GM19395 (cell line): ENCODE measurements at regions not wholly inside any gene's neighbourhood (a gene's known extent, or its start where the extent isn't known, plus 50 kb on each side); places are given as distances from the start of the nearest gene placed in this dataset.
A peak's percentile ranks its signal among the peaks of the same experiment; 100 is the strongest.
"Not testable (repeated sequence)": the region's sequence is repeated elsewhere in the genome, so short reads cannot be mapped to it uniquely, and the experiment has no call there.

Source experiments
- ATAC-seq: cut with Tn5 transposase; IDR thresholded peaks from one replicate; pipeline ENCODE4 v1.9.1; 2021; ENCODE audit warnings: mild to moderate bottlenecking, moderate library complexity; ENCODE audit not compliant: unreplicated experiment

GRCh38 chrX:97850911-97851310 is 967.2 kb downstream of the RPA4 start:
- no peak for ATAC-seq

DNA sequence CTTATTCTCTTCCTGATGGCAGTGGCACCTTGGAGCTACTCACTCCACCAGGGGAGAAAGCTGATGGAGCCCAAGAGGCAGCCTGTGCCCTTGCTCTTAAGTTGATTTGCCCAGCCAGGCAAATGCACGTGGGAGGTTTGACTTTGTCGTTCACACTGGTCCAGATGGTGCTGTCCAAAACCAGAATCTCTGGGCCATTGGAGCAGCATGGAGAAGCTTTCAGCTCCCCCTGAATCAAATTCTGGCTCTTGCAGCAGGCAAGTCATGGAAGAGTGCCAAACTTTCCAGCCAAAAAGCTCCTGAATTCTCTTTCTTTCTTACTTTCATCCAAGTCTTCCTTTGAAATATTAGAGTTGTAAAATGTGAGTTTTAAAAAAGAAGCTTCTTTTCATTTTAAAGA is 970.4 kb downstream of the RPA4 start:
- ATAC-seq = no peak

DNA sequence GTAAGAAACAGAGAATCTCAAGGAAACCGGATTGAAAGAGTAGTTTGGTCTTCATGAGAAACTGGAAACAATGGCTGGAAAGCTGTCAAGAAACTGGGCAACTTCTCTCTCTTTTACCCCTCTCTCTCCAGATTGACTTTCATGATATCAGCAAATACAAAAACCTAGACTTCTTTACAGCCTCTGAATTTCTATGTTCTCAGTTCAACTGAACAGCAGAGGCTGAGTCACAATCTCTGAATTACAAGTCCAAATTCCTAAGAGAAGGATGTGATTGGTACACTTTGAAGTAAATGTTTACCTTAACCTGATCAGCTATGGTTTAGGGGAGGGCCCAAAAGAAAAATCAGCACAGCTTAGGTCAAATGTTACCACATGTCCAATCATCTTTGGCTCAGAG is 974.9 kb downstream of the RPA4 start:
- no peak for ATAC-seq

- ATAC-seq = no peak
Measured at GRCh38 chrX:97860226-97860625, 976.5 kb downstream of the RPA4 start.

DNA sequence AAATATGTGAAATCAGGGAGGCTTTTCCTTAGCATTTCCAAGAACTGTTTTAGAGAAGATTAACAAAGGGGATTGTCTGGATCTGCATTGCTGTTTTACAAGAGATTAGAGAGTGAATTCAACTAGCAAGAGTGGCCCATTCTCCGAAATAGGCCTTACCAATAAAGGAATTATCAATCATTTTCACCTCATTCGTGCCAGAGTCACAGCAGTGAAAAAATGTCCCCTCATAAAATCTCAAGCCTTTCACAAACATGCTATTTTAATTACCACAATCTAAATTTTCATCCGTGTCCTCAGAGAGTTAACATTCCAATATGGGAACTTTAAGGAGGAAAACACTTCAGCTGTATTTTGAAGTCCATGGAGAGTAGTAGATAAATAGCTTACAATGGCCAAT is 979.6 kb downstream of the RPA4 start:
- no peak for ATAC-seq

DNA sequence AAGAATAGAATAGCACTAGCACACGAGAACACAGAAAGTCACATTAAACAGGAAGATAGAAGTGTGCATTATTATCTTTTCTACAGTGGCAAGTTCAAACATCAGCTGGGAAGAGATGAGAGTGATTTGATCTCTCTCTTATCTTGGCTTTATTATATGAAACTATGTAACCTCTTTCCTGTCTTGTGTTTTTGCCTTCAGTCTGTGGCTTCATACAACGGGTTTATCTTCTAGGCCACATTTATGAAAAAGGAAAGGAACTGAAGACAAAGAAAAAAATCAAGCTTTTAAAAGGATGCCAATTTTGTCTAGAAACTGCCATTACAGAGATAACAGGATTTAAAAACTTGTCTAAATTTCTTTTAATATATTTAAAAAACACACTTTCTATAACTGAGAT is 983.6 kb downstream of the RPA4 start:
- ATAC-seq = no peak

- ATAC-seq = no peak
Measured at GRCh38 chrX:97876697-97877407, 993.1 kb downstream of the RPA4 start.

- ATAC-seq = no peak
Measured at GRCh38 chrX:97882306-97882705, 998.6 kb downstream of the RPA4 start.

DNA sequence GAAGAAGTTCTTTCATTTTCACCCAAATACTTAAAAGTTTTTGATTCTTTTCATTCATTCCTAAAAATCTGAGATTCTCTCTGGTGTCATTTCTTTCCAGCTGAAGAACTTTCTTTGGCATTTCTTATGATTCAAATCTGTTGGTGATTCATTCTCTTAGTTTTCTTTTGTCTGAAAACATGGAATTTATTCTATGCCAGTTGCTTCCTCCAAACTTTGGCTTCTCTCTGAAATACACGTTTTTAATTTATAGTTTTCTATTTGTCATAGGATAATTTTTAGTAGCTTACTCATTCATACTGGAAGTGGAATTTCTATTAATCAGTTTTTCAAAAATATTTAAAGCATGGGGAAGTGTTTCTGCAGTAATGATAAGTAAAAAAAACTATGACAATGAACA is 1012.0 kb downstream of the RPA4 start:
- ATAC-seq = no peak

DNA sequence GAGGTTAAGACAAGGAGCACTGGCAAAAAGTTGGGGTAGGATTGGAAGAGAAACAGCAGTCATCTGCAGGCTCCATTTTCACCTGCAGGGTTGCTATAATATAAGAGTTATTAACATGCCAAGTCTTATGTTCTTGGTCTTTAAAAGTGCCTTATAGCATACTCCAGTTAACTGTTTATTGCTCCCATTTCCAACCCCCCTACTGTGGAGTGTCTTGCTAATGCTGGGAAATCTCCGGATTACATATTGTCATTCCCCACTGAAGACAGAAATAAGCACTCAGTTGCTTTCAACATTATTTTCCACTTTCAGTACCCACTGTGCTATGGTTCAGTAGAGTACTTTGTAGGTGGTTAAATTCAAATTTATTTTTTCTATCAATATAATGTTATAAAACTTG is 1014.3 kb downstream of the RPA4 start:
- ATAC-seq = no peak

- ATAC-seq = no peak
Measured at GRCh38 chrX:97898798-97899197, 1015.1 kb downstream of the RPA4 start.

DNA sequence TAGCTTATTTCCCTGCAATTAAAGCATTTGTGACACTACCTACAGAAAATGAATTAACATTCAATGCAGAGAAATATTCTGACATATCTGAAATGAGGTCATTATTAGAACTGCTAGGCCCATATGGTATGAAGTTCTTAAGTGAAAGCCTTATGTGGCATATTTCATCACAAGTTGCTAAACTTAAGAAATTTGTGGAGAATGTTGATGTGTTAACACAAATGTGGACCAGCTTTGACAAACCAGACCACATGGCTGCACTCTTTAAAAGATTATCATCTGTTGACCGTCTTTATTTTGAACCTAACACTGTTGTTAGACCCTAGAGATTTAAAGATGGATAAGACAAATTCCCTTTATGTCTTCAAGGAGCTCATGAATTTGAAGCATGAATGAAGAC is 1024.1 kb downstream of the RPA4 start:
- ATAC-seq = no peak

- ATAC-seq = peak; percentile 98
Measured at GRCh38 chrX:97909245-97909644, 1025.5 kb downstream of the RPA4 start.

GRCh38 chrX:97915390-97915789 is 1031.7 kb downstream of the RPA4 start:
- not testable (repeated sequence) for ATAC-seq

DNA sequence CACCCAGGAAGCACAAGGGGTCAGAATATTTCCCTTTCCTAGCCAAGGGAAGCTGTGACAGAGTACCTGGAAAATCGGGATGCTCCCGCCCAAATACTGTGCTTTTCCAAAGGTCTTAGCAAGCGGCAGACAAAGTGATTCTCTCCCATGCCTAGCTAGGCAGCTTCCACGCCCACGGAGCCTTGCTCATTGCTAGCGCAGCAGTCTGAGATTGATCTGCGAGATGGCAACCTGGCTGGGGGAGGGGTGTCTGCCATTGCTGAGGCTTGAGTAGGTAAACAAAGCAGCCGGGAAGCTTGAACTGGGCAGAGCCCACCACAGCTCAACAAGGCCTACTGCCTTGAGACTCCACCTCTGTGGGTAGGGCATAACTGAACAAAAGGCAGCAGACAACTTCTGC is 1037.5 kb downstream of the RPA4 start:
- ATAC-seq = not testable (repeated sequence)

- no peak for ATAC-seq
Measured at GRCh38 chrX:97931586-97931985, 1047.9 kb downstream of the RPA4 start.

DNA sequence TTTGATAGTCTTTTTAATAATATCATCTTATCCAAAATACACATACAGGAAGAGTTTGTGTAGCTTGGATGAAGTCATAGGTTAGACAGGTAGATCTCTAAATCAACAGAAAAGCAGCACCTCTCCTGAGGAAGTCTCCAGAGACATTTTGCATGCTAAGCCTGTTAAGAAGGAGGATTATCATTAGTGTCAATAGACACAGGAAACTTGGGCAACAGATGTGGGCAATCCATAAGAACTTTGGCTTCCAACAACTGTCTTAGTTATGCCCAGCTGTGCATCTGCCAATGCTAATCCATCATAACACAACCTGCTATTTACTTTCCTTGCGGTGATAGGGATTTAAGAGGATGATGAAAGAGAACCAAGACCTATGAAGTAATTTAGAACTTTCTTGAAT is 1052.6 kb downstream of the RPA4 start:
- ATAC-seq = no peak

- no peak for ATAC-seq
Measured at GRCh38 chrX:97938706-97939105, 1055.0 kb downstream of the RPA4 start.

DNA sequence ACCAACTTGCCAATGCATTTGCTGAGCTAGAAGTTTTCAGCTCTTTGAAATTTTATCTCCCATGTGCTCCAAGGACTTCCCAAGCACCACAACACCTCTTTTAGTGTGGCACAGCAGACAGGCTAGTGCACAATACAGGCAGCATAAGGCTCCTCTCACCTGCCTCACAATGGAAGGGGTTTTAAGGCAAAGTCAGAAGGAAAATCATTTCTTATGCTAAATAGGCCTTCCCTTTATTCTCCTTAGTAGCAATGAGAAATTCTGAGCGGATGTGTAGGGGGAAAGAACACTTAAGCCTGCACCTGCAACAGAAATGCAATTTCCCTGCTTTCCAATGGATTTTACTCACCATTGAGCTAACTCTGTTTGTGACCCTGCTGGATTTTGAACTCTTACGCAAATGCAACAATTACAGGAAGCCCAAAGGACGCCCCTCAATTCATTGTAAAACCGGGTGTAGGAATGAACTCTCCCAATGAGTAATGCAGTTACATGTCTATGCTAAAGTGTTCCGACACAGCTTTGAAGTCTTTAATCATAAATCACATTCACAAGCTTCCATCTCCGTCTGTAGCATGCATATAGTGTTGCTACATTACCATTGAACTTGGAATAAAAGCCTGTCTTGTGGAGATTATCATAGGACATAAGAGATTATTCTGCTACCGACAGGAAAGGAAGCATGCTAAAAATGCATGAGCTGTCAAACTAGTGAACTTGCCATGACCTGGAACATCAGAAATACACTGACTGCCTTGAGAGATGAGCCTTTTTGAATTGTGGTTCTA is 1084.9 kb downstream of the RPA4 start:
- ATAC-seq = no peak

DNA sequence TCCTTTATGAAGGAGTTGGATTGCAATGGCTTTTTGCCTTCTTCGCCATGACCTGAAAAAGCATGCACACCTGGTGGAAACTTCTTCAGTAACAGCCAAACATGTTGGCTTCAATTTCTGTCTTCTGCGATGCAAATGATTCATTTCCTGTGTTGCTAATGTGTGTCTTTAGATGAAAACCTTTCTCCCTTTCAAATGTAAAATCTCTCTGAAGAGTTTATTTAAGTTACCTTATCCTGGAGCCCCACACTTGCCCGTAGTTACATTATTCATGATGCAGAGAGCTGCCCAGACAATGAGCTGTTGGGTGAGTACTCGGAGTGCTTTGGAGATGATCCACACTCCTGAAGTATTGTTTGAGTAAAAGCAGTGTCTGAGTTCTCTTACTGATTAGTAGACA is 1100.9 kb downstream of the RPA4 start:
- ATAC-seq = no peak

DNA sequence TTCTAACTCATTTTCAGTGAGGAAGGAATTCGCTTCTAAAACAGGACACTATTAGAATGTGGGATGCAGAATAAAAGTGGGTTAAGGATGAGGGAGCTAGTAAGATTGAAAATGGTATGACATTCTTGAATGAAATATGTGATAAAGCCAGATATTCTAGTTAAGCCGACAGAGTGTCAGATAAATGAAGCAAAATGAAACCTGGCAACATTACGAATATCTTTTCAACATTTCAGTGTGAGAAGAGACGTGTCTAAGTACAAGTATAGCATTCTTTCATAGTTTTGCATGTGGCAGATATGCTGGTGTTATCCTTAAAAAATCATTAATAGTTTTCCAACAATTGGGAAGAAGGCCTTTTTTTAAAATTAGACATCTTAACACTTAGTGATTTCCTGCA is 1101.4 kb downstream of the RPA4 start:
- ATAC-seq = no peak

DNA sequence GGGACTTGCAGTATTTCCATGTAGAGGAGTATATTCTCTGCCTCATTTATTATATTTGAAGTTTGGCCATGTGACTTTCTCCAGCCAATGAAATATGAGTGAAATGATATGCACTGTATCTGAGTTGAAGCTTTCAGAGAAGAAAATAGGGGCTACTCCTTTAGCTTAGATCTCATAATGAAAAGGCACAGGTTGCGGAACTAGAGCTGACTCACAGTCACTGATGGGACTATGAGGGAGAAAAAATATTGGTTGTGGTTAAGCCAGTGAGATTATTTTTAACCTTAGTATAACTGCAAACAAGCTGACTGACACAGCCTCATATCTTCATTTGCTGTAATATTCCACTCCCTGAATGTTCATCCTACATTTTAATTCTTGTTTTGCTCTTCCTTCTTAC is 1104.3 kb downstream of the RPA4 start:
- ATAC-seq = no peak

- no peak for ATAC-seq
Measured at GRCh38 chrX:97995834-97996233, 1112.1 kb downstream of the RPA4 start.
